ENCODE measurements at regions not wholly inside any gene's neighbourhood (a gene's known extent, or its start where the extent isn't known, plus 50 kb on each side); places are given as distances from the start of the nearest gene placed in this dataset.

- no peak for DNase-seq (ENCODE audit: low read depth)
- no peak overlapping the region for H3K4me3 ChIP-seq (ENCODE audit: low read depth, low read length)
- TF ChIP-seq CTCF (IDR thresholded peaks at IDR 0.05; ENCODE audit: low read depth, low read length, missing control alignments), result no peak
Observed at GRCh38 chr12:40164034-40164433, 58.2 kb upstream of the SLC2A13 start.

GRCh38 chr12:40162033-40162432, 56.2 kb upstream of the SLC2A13 start:
- DNase-seq (ENCODE audit: low read depth), result no peak
- no peak overlapping the region for H3K4me3 ChIP-seq (ENCODE audit: low read depth, low read length)
- no peak for TF ChIP-seq CTCF (IDR thresholded peaks at IDR 0.05; ENCODE audit: low read depth, low read length, missing control alignments)

- no peak overlapping the region for H3K4me3 ChIP-seq (ENCODE audit: low read depth, low read length)
- TF ChIP-seq CTCF (IDR thresholded peaks at IDR 0.05; ENCODE audit: low read depth, low read length, missing control alignments), result no peak
- DNase-seq (ENCODE audit: low read depth), result no peak
Observed at GRCh38 chr12:40158592-40159111, 52.8 kb upstream of the SLC2A13 start.

GRCh38 chr12:40157336-40157735, 51.5 kb upstream of the SLC2A13 start:
- no peak for DNase-seq (ENCODE audit: low read depth)
- H3K4me3 ChIP-seq (ENCODE audit: low read depth, low read length), result no peak overlapping the region
- no peak for TF ChIP-seq CTCF (IDR thresholded peaks at IDR 0.05; ENCODE audit: low read depth, low read length, missing control alignments)

GRCh38 chr12:40156021-40156764, 50.3 kb upstream of the SLC2A13 start:
- DNase-seq (ENCODE audit: low read depth), result no peak
- H3K4me3 ChIP-seq (ENCODE audit: low read depth, low read length), result no peak overlapping the region
- no peak for TF ChIP-seq CTCF (IDR thresholded peaks at IDR 0.05; ENCODE audit: low read depth, low read length, missing control alignments)
